Esophagus squamous epithelium (tissue), 4 donors: ENCODE measurements at regions not wholly inside any gene's neighbourhood (a gene's known extent, or its start where the extent isn't known, plus 50 kb on each side); places are given as distances from the start of the nearest gene placed in this dataset.

Source experiments
- CTCF ChIP-seq, 6 experiments: fragments of 450-650 bp in 4 of 6; fragments of 200-600 bp in 2 of 6; sonication (generic) in 2 of 6; IDR thresholded peaks; one replicate each; pipeline ENCODE4 v1.5.1; 2016 to 2019; ENCODE audit warnings: antibody characterized with exemption in 6 of 6, mild to moderate bottlenecking in 4 of 6, moderate library complexity in 4 of 6
- POLR2A ChIP-seq, 4 donors: fragments of 450-650 bp; IDR thresholded peaks; one replicate each; pipeline ENCODE4 v1.6.1; 2017; ENCODE audit warnings: antibody characterized with exemption in 4 of 4, mild to moderate bottlenecking in 4 of 4, moderate library complexity in 3 of 4

- TF ChIP-seq CTCF (IDR thresholded peaks at IDR 0.05) (no peak), POLR2A (IDR thresholded peaks at IDR 0.05) (no peak)
Measured at GRCh38 chr15:26020871-26021270, 157.7 kb upstream of the ATP10A start.
